ENCODE measurements at regions not wholly inside any gene's neighbourhood (a gene's known extent, or its start where the extent isn't known, plus 50 kb on each side); places are given as distances from the start of the nearest gene placed in this dataset.

GRCh38 chr6:68044264-68044663, 590.8 kb upstream of the ADGRB3 start:
- TF ChIP-seq, protein P1, sequence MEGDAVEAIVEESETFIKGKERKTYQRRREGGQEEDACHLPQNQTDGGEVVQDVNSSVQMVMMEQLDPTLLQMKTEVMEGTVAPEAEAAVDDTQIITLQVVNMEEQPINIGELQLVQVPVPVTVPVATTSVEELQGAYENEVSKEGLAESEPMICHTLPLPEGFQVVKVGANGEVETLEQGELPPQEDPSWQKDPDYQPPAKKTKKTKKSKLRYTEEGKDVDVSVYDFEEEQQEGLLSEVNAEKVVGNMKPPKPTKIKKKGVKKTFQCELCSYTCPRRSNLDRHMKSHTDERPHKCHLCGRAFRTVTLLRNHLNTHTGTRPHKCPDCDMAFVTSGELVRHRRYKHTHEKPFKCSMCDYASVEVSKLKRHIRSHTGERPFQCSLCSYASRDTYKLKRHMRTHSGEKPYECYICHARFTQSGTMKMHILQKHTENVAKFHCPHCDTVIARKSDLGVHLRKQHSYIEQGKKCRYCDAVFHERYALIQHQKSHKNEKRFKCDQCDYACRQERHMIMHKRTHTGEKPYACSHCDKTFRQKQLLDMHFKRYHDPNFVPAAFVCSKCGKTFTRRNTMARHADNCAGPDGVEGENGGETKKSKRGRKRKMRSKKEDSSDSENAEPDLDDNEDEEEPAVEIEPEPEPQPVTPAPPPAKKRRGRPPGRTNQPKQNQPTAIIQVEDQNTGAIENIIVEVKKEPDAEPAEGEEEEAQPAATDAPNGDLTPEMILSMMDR (IDR thresholded peaks at IDR 0.05; ENCODE audit: poor library complexity): no peak
- no peak for TF ChIP-seq EZH2 (IDR thresholded peaks at IDR 0.05; ENCODE audit: borderline replicate concordance)
- TF ChIP-seq EZH2phosphoT487 (IDR thresholded peaks at IDR 0.05; ENCODE audit: low read depth, severe bottlenecking, unreplicated experiment): no peak

All from hepatocyte (in vitro differentiated cells).